K562 (cell line): ENCODE measurements at regions not wholly inside any gene's neighbourhood (a gene's known extent, or its start where the extent isn't known, plus 50 kb on each side); places are given as distances from the start of the nearest gene placed in this dataset.

Experiments
- ATAC-seq: fragments of 200-7000 bp; cut with Tn5 transposase; 3 replicates; pipeline ENCODE4 v1.9.1; 2020; ENCODE audit warnings: moderate library complexity
- BruUV-seq: library from RNA; stranded (reverse); fragments of 400-500 nt; replicated peaks from 2 replicates; lab custom pipeline; 2021; lab: Mats Ljungman, UMichigan
- CTCF ChIA-PET: fragments of 300-600 bp; formaldehyde crosslinking; extraction: SDS; loops from one replicate; lab custom pipeline; 2021; ENCODE audit warnings: low intra/inter-chr PET ratio; lab: Yijun Ruan, JAX
- POLR2A ChIA-PET: fragments of 300-600, 350-650 bp; sonication (Branson Sonifier 250); formaldehyde crosslinking; extraction: SDS; loops from one replicate; lab custom pipeline; 2021; ENCODE audit warnings: antibody characterized with exemption, inconsistent platforms; lab: Yijun Ruan, JAX
- DNase-seq, 4 experiments: peaks; one replicate each; pipeline versions ENCODE4 v3.0.0 to v3.0.0-alpha.2; 2011 to 2018; ENCODE audit warnings: low spot score in 3 of 4, mixed read lengths in 3 of 4; ENCODE audit errors: extremely low read depth in 1 of 4
- FAIRE-seq: peaks from 2 replicates; lab custom pipeline; 2011; peaks lifted over from hg19 to GRCh38; lab: Jason Lieb, UNC
- H2AFZ ChIP-seq: 2 replicates; pipeline ENCODE4 v1.6.0; 2011; ENCODE audit warnings: low read depth, low read length, control low read depth, inconsistent platforms
- H3K27ac ChIP-seq: fragments of 200-600 bp; 3 replicates; pipeline ENCODE4 v1.8.0; 2011; ENCODE audit warnings: low read depth, mild to moderate bottlenecking, control low read depth, inconsistent platforms, low read length, moderate library complexity, mixed read lengths; ENCODE audit errors: extremely low read depth
- H3K27me3 ChIP-seq, 2 experiments: fragments of 300-600 bp in 1 of 2; 2 replicates in 1 of 2; 3 replicates in 1 of 2; pipeline versions ENCODE4 v1.6.0 to v1.8.0; 2011; ENCODE audit warnings: inconsistent platforms in 2 of 2, low read length in 2 of 2, mild to moderate bottlenecking in 1 of 2, mixed read lengths in 1 of 2, moderate library complexity in 1 of 2; ENCODE audit not compliant: control insufficient read depth in 2 of 2, insufficient read depth in 2 of 2
- H3K36me3 ChIP-seq: fragments of 300-600 bp; 3 replicates; pipeline ENCODE4 v1.8.0; 2011; ENCODE audit warnings: mild to moderate bottlenecking, low read length, inconsistent platforms; ENCODE audit not compliant: control insufficient read depth, insufficient read depth
- H3K4me1 ChIP-seq, 2 experiments: fragments of 200-600 bp in 1 of 2; replicated peaks in 1 of 2; 2 replicates in 1 of 2; 3 replicates in 1 of 2; pipeline versions ENCODE4 v1.5.1 to v1.8.0; 2011; ENCODE audit warnings: inconsistent platforms in 2 of 2, low read length in 2 of 2, mild to moderate bottlenecking in 1 of 2, mixed read lengths in 1 of 2, moderate library complexity in 1 of 2; ENCODE audit not compliant: control insufficient read depth in 2 of 2, insufficient read depth in 2 of 2
- H3K4me2 ChIP-seq: 2 replicates; pipeline ENCODE4 v1.6.1; 2011; ENCODE audit warnings: low read length, control low read depth, inconsistent platforms, mixed read lengths; ENCODE audit not compliant: insufficient read depth
- H3K4me3 ChIP-seq: fragments of 200-600 bp; sonication (generic), shearing (Covaris generic); 2 replicates; pipeline ENCODE4 v1.5.1; 2016; ENCODE audit warnings: control low read depth, inconsistent platforms
- H3K79me2 ChIP-seq: fragments of 200-600 bp; 3 replicates; pipeline ENCODE4 v1.8.0; 2011; ENCODE audit warnings: low read length, inconsistent platforms; ENCODE audit not compliant: control insufficient read depth, insufficient read depth
- H3K9ac ChIP-seq, 2 experiments: 2 replicates each; pipeline versions ENCODE4 v1.6.0 to v1.6.1; 2011; ENCODE audit warnings: low read depth in 2 of 2, low read length in 2 of 2, control low read depth in 1 of 2, inconsistent platforms in 1 of 2, mild to moderate bottlenecking in 1 of 2, mixed read lengths in 1 of 2; ENCODE audit not compliant: insufficient read depth in 1 of 2
- H3K9me1 ChIP-seq: one replicate; pipeline ENCODE4 v1.6.0; 2011; ENCODE audit warnings: inconsistent platforms, mild to moderate bottlenecking, low read length, moderate library complexity; ENCODE audit not compliant: control insufficient read depth, insufficient read depth
- H3K9me3 ChIP-seq: replicated peaks from 2 replicates; pipeline ENCODE4 v1.5.1; 2011; ENCODE audit warnings: low read depth, low read length, inconsistent platforms; ENCODE audit not compliant: control insufficient read depth, insufficient read depth
- H4K20me1 ChIP-seq: replicated peaks from 2 replicates; pipeline ENCODE4 v1.6.1; 2011; ENCODE audit warnings: low read length, inconsistent platforms, mixed read lengths; ENCODE audit not compliant: control insufficient read depth, insufficient read depth
- ATF3 ChIP-seq, 2 experiments: fragments of 450-650 bp in 1 of 2; sonication (generic) in 1 of 2; formaldehyde crosslinking in 1 of 2; IDR thresholded peaks in 1 of 2; conservative IDR thresholded peaks in 1 of 2; 2 replicates each; pipeline versions ENCODE4 v1.6.1 to v1.8.1; 2016 to 2023; ENCODE audit warnings: mild to moderate bottlenecking in 2 of 2, moderate library complexity in 2 of 2, inconsistent platforms in 1 of 2, missing genetic modification reagents in 1 of 2
- BHLHE40 ChIP-seq: IDR thresholded peaks from 2 replicates; pipeline ENCODE4 v1.6.1; 2011; ENCODE audit warnings: low read length, improper control_type of control experiment
- ELK3 ChIP-seq: fragments of 450-650 bp; formaldehyde crosslinking; IDR thresholded peaks from 2 replicates; pipeline ENCODE4 v1.4.0; 2020; ENCODE audit warnings: mild to moderate bottlenecking
- FIP1L1 ChIP-seq: fragments of 200-400 bp; formaldehyde crosslinking; IDR thresholded peaks from 2 replicates; pipeline ENCODE4 v1.6.1; 2018; ENCODE audit warnings: mild to moderate bottlenecking, low read depth, low read length; ENCODE audit not compliant: poor library complexity, severe bottlenecking
- HDAC6 ChIP-seq: IDR thresholded peaks from 2 replicates; pipeline ENCODE4 v1.6.1; 2012; ENCODE audit warnings: low read depth, mild to moderate bottlenecking, control low read depth, inconsistent platforms, low read length, moderate library complexity
- KDM2B ChIP-seq: fragments of 250-450 bp; sonication (Bioruptor Pico); IDR thresholded peaks from 2 replicates; pipeline ENCODE4 v1.8.0; 2021; ENCODE audit warnings: mild to moderate bottlenecking, moderate library complexity
- MAFF ChIP-seq: IDR thresholded peaks from 2 replicates; pipeline ENCODE4 v1.6.1; 2012; ENCODE audit warnings: low read length, improper control_type of control experiment
- MAFG ChIP-seq: fragments of 450-650 bp; conservative IDR thresholded peaks from 2 replicates; pipeline ENCODE4 v1.6.1; 2016; ENCODE audit warnings: missing genetic modification characterization, missing compliant biosample characterization
- NKRF ChIP-seq: fragments of 450-650 bp; IDR thresholded peaks from 2 replicates; pipeline ENCODE4 v1.6.1; 2016; ENCODE audit warnings: borderline replicate concordance
- POLR3A ChIP-seq: IDR thresholded peaks from 2 replicates; pipeline ENCODE4 v1.6.1; 2011; ENCODE audit warnings: borderline replicate concordance, mild to moderate bottlenecking, moderate library complexity; ENCODE audit not compliant: insufficient read length, insufficient read depth; ENCODE audit errors: extremely low read depth
- TAF9B ChIP-seq: fragments of 450-650 bp; IDR thresholded peaks from 2 replicates; pipeline ENCODE4 v1.6.1; 2018; ENCODE audit warnings: mild to moderate bottlenecking; ENCODE audit not compliant: partially characterized antibody
- ZEB2 ChIP-seq: fragments of 450-650 bp; IDR thresholded peaks from 2 replicates; pipeline ENCODE4 v1.6.1; 2016
- in situ Hi-C: fragments of 300-500 bp; cut with MboI; formaldehyde crosslinking; loops from 4 replicates; pipeline ENCODE4 v1.15.0; 2018; ENCODE audit warnings: inconsistent platforms, mixed read lengths
- intact Hi-C: fragments of 100-400 bp; cut with micrococcal nuclease; formaldehyde crosslinking; loops from 2 replicates; pipeline ENCODE4 v1.14.2; 2022

- H2AFZ ChIP-seq = 0 out of 2 replicates have a peak overlapping the region, but pooled peaks have one; percentile 19
- BruUV-seq = no TSS peak
- H4K20me1 ChIP-seq = no peaks in the 10 kb centered on the region
- ATAC-seq (no peak), DNase-seq (no peak), FAIRE-seq (no peak)
- H3K36me3 ChIP-seq = no peaks in the 10 kb centered on the region
- no peaks in the 10 kb centered on the region for H3K79me2 ChIP-seq
- ChIA-PET POLR2A (no interaction called here), CTCF (interaction anchor here (0.5 kb wide), 1 partner anchor 223 kb away, joined by 4 read pairs; no protein-coding TSS in a partner anchor)
- no peaks in the 10 kb centered on the region for H3K27me3 ChIP-seq
- no peak overlapping the region for H3K4me2 ChIP-seq
- in situ Hi-C loops = no loop called here
- no peaks in the 10 kb centered on the region for H3K9me3 ChIP-seq
- no peak overlapping the region for H3K9ac ChIP-seq
- no peak overlapping the region; the same call in 2 of the 3 replicates for H3K27ac ChIP-seq
- H3K4me3 ChIP-seq = no peak overlapping the region
- peaks cover 0 to 7% of the 10 kb centered on the region in 2 experiments; a peak in 2 of 5 replicates for H3K4me1 ChIP-seq
- H3K9me1 ChIP-seq = no peaks in the 10 kb centered on the region
- intact Hi-C loops = no loop called here
- TF ChIP-seq HDAC6 (no peak), ATF3 (IDR thresholded peaks at IDR 0.05) (0 out of 2 replicates have a peak, but pooled peaks have one; percentile 8), ATF3 (CRISPR knock-in tag; conservative IDR thresholded peaks at IDR 0.05) (no peak), KDM2B (no peak), TAF9B (no peak), MAFF (peak; percentile 54; the same call in 1 of the 2 replicates), NKRF (no peak), MAFG (tag) (peak; percentile 89), FIP1L1 (no peak), ELK3 (no peak), ZEB2 (no peak), POLR3A (no peak), BHLHE40 (no peak)
Observed at GRCh38 chr5:115351356-115352195, 55.1 kb upstream of the CCDC112 start.
